ENCODE measurements at regions not wholly inside any gene's neighbourhood (a gene's known extent, or its start where the extent isn't known, plus 50 kb on each side); places are given as distances from the start of the nearest gene placed in this dataset.

DNA sequence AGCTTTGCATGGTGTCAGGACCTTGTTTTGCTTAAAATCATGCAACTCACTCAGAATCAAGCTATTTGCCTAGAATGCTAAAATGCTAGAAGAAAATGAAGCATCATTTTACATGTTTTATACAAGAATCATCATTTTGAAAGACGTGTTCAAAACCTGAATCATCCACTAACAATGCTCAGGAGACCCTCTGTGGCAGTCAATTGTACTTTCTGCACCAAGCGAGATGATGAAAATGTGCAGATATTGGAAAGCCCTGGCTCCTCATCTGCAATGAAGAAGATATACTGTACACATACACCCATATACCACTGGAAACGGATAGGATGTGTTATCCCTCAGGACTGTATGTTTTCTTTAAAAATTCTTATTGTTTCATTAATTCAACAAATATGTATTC lies 92.7 kb downstream of the DYRK2 start:
- TF ChIP-seq, protein P1, sequence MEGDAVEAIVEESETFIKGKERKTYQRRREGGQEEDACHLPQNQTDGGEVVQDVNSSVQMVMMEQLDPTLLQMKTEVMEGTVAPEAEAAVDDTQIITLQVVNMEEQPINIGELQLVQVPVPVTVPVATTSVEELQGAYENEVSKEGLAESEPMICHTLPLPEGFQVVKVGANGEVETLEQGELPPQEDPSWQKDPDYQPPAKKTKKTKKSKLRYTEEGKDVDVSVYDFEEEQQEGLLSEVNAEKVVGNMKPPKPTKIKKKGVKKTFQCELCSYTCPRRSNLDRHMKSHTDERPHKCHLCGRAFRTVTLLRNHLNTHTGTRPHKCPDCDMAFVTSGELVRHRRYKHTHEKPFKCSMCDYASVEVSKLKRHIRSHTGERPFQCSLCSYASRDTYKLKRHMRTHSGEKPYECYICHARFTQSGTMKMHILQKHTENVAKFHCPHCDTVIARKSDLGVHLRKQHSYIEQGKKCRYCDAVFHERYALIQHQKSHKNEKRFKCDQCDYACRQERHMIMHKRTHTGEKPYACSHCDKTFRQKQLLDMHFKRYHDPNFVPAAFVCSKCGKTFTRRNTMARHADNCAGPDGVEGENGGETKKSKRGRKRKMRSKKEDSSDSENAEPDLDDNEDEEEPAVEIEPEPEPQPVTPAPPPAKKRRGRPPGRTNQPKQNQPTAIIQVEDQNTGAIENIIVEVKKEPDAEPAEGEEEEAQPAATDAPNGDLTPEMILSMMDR (IDR thresholded peaks at IDR 0.05): no peak
- TF ChIP-seq ZFX (IDR thresholded peaks at IDR 0.05; ENCODE audit: borderline replicate concordance): no peak

All from 22Rv1 (cell line).